ENCODE measurements at regions not wholly inside any gene's neighbourhood (a gene's known extent, or its start where the extent isn't known, plus 50 kb on each side); places are given as distances from the start of the nearest gene placed in this dataset.

- H3K27me3 ChIP-seq = no peaks in the 10 kb centered on the region
- H3K4me3 ChIP-seq = no peak overlapping the region
- H3K9me3 ChIP-seq = no peaks in the 10 kb centered on the region
- TF ChIP-seq POLR2A (IDR thresholded peaks at IDR 0.05) = no peak
- TF ChIP-seq CTCF (IDR thresholded peaks at IDR 0.05) = no peak
- no peak for DNase-seq
- no peak overlapping the region for H3K27ac ChIP-seq
- H3K36me3 ChIP-seq = no peaks in the 10 kb centered on the region
- no peaks in the 10 kb centered on the region for H3K4me1 ChIP-seq
Observed at GRCh38 chr9:24624481-24624880, 78.8 kb upstream of the IZUMO3 start.

GRCh38 chr9:24620741-24621140, 75.0 kb upstream of the IZUMO3 start:
- Histone ChIP-seq H3K4me1 (no peaks in the 10 kb centered on the region), H3K27ac (no peak overlapping the region), H3K27me3 (no peaks in the 10 kb centered on the region), H3K9me3 (no peaks in the 10 kb centered on the region), H3K4me3 (no peak overlapping the region), H3K36me3 (no peaks in the 10 kb centered on the region)
- no peak for DNase-seq
- TF ChIP-seq POLR2A (IDR thresholded peaks at IDR 0.05) = no peak
- no peak for TF ChIP-seq CTCF (IDR thresholded peaks at IDR 0.05)

GRCh38 chr9:24616863-24617262, 71.2 kb upstream of the IZUMO3 start:
- Histone ChIP-seq H3K27me3 (no peaks in the 10 kb centered on the region), H3K9me3 (no peaks in the 10 kb centered on the region), H3K36me3 (no peaks in the 10 kb centered on the region), H3K4me3 (no peak overlapping the region), H3K4me1 (no peaks in the 10 kb centered on the region), H3K27ac (no peak overlapping the region)
- TF ChIP-seq CTCF (IDR thresholded peaks at IDR 0.05) = peak in 1 of 6 experiments; percentile 13
- no peak for TF ChIP-seq POLR2A (IDR thresholded peaks at IDR 0.05)
- no peak for DNase-seq

- TF ChIP-seq POLR2A (IDR thresholded peaks at IDR 0.05) = no peak
- Histone ChIP-seq H3K27ac (no peak overlapping the region), H3K4me1 (no peaks in the 10 kb centered on the region), H3K4me3 (no peak overlapping the region), H3K9me3 (no peaks in the 10 kb centered on the region), H3K36me3 (no peaks in the 10 kb centered on the region), H3K27me3 (no peaks in the 10 kb centered on the region)
- no peak for DNase-seq
Observed at GRCh38 chr9:24614070-24614469, 68.4 kb upstream of the IZUMO3 start.

- TF ChIP-seq CTCF (IDR thresholded peaks at IDR 0.05) = no peak
- no peak for TF ChIP-seq POLR2A (IDR thresholded peaks at IDR 0.05)
- Histone ChIP-seq H3K9me3 (no peaks in the 10 kb centered on the region), H3K4me3 (no peak overlapping the region), H3K36me3 (no peaks in the 10 kb centered on the region), H3K27ac (no peak overlapping the region), H3K27me3 (no peaks in the 10 kb centered on the region), H3K4me1 (no peaks in the 10 kb centered on the region)
- DNase-seq = no peak
Observed at GRCh38 chr9:24608599-24608998, 62.9 kb upstream of the IZUMO3 start.

GRCh38 chr9:24602693-24603352, 57.1 kb upstream of the IZUMO3 start:
- no peak overlapping the region for H3K4me3 ChIP-seq
- DNase-seq = no peak
- TF ChIP-seq POLR2A (IDR thresholded peaks at IDR 0.05) = no peak
- no peak for TF ChIP-seq CTCF (IDR thresholded peaks at IDR 0.05)

More at GRCh38 chr9:24602693-24603352, 57.1 kb upstream of the IZUMO3 start:
- no peaks in the 10 kb centered on the region for H3K36me3 ChIP-seq
- H3K4me1 ChIP-seq = no peaks in the 10 kb centered on the region
- H3K9me3 ChIP-seq = no peaks in the 10 kb centered on the region
- no peaks in the 10 kb centered on the region for H3K27me3 ChIP-seq
- H3K27ac ChIP-seq = no peak overlapping the region

Small RNA genes lying in the stretch of these regions (small RNA-seq; reads per million reads assigned to genes)
- gene RMRPP5 = 0 reads per million in 2 donors

All from Peyer's patch (tissue), 4 donors.